OCI-LY1 (cell line): ENCODE measurements at regions not wholly inside any gene's neighbourhood (a gene's known extent, or its start where the extent isn't known, plus 50 kb on each side); places are given as distances from the start of the nearest gene placed in this dataset.

ENCODE experiments used
- H2AFZ ChIP-seq: fragments of 200-600 bp; sonication (generic), shearing (Covaris generic); 2 replicates; pipeline ENCODE4 v1.6.0; 2014; ENCODE audit warnings: antibody characterized with exemption, mild to moderate bottlenecking, low read length
- H3F3A ChIP-seq: fragments of 200-600 bp; sonication (generic), shearing (Covaris generic); 2 replicates; pipeline ENCODE4 v1.6.0; 2014; ENCODE audit warnings: mild to moderate bottlenecking, antibody characterized with exemption, low read length, moderate library complexity; ENCODE audit not compliant: insufficient read depth
- H3K27ac ChIP-seq: fragments of 200-600 bp; sonication (generic); 2 replicates; pipeline ENCODE4 v1.5.1; 2014; ENCODE audit warnings: low read length, mixed run types, mild to moderate bottlenecking, low read depth; ENCODE audit not compliant: poor library complexity, severe bottlenecking
- H3K27me3 ChIP-seq: fragments of 200-600 bp; sonication (generic); 2 replicates; pipeline ENCODE4 v1.6.0; 2014; ENCODE audit warnings: antibody characterized with exemption, mild to moderate bottlenecking, low read length, moderate library complexity; ENCODE audit not compliant: insufficient read depth
- H3K36me3 ChIP-seq: fragments of 200-600 bp; sonication (generic); 2 replicates; pipeline ENCODE4 v1.6.1; 2014; ENCODE audit warnings: mild to moderate bottlenecking, antibody characterized with exemption, low read length, moderate library complexity, mixed read lengths; ENCODE audit not compliant: insufficient read depth
- H3K4me1 ChIP-seq: fragments of 200-600 bp; sonication (generic); 2 replicates; pipeline ENCODE4 v1.5.1; 2014; ENCODE audit warnings: mild to moderate bottlenecking, low read length, moderate library complexity; ENCODE audit not compliant: insufficient read depth, severe bottlenecking
- H3K4me2 ChIP-seq: fragments of 200-600 bp; sonication (generic), shearing (Covaris generic); 2 replicates; pipeline ENCODE4 v1.6.1; 2014; ENCODE audit warnings: low read length
- H3K4me3 ChIP-seq: fragments of 200-600 bp; sonication (generic); 2 replicates; pipeline ENCODE4 v1.5.1; 2014; ENCODE audit warnings: low read length, low read depth, mild to moderate bottlenecking, mixed read lengths; ENCODE audit not compliant: poor library complexity, severe bottlenecking
- H3K79me2 ChIP-seq: fragments of 200-600 bp; shearing (Covaris generic); 2 replicates; pipeline ENCODE4 v1.6.1; 2016; ENCODE audit warnings: mixed run types, low read length, mixed read lengths; ENCODE audit not compliant: insufficient read depth
- H3K9ac ChIP-seq: fragments of 200-600 bp; sonication (generic), shearing (Covaris generic); 2 replicates; pipeline ENCODE4 v1.6.1; 2014; ENCODE audit warnings: mild to moderate bottlenecking, low read length, mixed read lengths
- H3K9me2 ChIP-seq: fragments of 200-600 bp; sonication (generic), shearing (Covaris generic); 2 replicates; pipeline ENCODE4 v1.6.1; 2014; ENCODE audit warnings: low read depth, mild to moderate bottlenecking, low read length, mixed read lengths
- H3K9me3 ChIP-seq: fragments of 200-600 bp; shearing (Covaris generic); 2 replicates; pipeline ENCODE4 v1.6.1; 2014; ENCODE audit warnings: low read length, mixed read lengths
- H4K20me1 ChIP-seq: fragments of 200-600 bp; sonication (generic), shearing (Covaris generic); 2 replicates; pipeline ENCODE4 v1.6.0; 2016; ENCODE audit warnings: mild to moderate bottlenecking, low read length; ENCODE audit not compliant: insufficient read depth
- EZH2 ChIP-seq: fragments of 200-600 bp; sonication (generic), shearing (Covaris generic); IDR thresholded peaks from 2 replicates; pipeline ENCODE4 v1.8.0; 2017; ENCODE audit warnings: borderline replicate concordance, mixed run types, mild to moderate bottlenecking, antibody characterized with exemption, low read length, moderate library complexity, mixed read lengths
- TF ChIP-seq, protein P1 (sequence below): fragments of 200-600 bp; sonication (generic), shearing (Covaris generic); IDR thresholded peaks from 2 replicates; pipeline ENCODE4 v1.5.1; 2017; ENCODE audit warnings: mild to moderate bottlenecking, antibody characterized with exemption, low read length, moderate library complexity, mixed read lengths

DNA sequence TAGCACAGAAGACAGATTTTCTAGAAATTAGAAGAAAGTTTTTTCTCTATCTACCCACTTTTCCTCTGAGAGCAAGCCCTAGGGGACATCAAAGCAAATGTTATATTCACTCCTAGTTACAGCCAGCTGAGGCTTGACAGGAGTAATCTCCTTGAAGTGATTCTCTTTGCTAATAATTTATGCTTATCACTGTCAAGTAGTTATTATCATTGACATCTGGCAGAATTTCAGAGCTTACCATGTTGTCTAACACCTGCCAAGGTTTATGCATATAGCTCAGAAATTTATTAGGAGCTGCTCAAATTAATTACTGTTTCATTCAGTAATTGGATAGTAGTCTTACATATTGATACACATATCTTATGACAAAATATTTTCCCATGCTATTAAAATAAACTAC, 465.9 kb upstream of the ATXN8OS start:
- Histone ChIP-seq H3K79me2 (no peaks in the 10 kb centered on the region), H2AFZ (no peak overlapping the region), H3K36me3 (no peaks in the 10 kb centered on the region), H3K27ac (no peak overlapping the region), H3K4me2 (no peak overlapping the region), H3K9me2 (no peaks in the 10 kb centered on the region), H4K20me1 (no peaks in the 10 kb centered on the region), H3F3A (no peaks in the 10 kb centered on the region), H3K27me3 (no peaks in the 10 kb centered on the region), H3K4me3 (no peak overlapping the region), H3K4me1 (no peaks in the 10 kb centered on the region), H3K9ac (no peak overlapping the region), H3K9me3 (peaks cover 6% of the 10 kb centered on the region)
- TF ChIP-seq, protein P1, sequence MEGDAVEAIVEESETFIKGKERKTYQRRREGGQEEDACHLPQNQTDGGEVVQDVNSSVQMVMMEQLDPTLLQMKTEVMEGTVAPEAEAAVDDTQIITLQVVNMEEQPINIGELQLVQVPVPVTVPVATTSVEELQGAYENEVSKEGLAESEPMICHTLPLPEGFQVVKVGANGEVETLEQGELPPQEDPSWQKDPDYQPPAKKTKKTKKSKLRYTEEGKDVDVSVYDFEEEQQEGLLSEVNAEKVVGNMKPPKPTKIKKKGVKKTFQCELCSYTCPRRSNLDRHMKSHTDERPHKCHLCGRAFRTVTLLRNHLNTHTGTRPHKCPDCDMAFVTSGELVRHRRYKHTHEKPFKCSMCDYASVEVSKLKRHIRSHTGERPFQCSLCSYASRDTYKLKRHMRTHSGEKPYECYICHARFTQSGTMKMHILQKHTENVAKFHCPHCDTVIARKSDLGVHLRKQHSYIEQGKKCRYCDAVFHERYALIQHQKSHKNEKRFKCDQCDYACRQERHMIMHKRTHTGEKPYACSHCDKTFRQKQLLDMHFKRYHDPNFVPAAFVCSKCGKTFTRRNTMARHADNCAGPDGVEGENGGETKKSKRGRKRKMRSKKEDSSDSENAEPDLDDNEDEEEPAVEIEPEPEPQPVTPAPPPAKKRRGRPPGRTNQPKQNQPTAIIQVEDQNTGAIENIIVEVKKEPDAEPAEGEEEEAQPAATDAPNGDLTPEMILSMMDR, result no peak
- no peak for TF ChIP-seq EZH2

DNA sequence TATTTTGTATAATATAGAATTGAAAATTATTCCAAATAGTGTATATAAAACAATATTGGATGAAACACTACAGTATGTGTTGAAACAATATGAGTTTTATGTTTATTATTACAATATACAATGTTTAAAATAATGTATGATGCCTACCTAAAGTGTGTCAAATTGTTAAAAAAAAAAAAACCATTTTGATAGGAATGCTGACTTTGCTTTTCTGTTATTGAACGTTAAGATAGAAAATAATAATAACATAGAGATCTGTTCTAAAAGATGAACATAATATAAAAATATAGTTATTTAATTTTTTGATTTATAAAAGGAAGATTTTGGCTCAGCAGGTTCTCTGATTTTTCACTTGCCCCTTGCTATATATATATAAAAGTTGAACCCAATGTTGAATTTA, 474.6 kb upstream of the ATXN8OS start:
- no peaks in the 10 kb centered on the region for H4K20me1 ChIP-seq
- no peaks in the 10 kb centered on the region for H3K27me3 ChIP-seq
- H3K79me2 ChIP-seq, result no peaks in the 10 kb centered on the region
- no peak overlapping the region for H3K4me2 ChIP-seq
- TF ChIP-seq, protein P1, result no peak
- TF ChIP-seq EZH2, result no peak
- no peaks in the 10 kb centered on the region for H3K4me1 ChIP-seq
- no peaks in the 10 kb centered on the region for H3K36me3 ChIP-seq
- H3K4me3 ChIP-seq, result no peak overlapping the region
- H3K27ac ChIP-seq, result no peak overlapping the region
- no peaks in the 10 kb centered on the region for H3K9me3 ChIP-seq
- H3K9me2 ChIP-seq, result no peaks in the 10 kb centered on the region
- no peak overlapping the region for H2AFZ ChIP-seq
- no peaks in the 10 kb centered on the region for H3F3A ChIP-seq
- H3K9ac ChIP-seq, result no peak overlapping the region

DNA sequence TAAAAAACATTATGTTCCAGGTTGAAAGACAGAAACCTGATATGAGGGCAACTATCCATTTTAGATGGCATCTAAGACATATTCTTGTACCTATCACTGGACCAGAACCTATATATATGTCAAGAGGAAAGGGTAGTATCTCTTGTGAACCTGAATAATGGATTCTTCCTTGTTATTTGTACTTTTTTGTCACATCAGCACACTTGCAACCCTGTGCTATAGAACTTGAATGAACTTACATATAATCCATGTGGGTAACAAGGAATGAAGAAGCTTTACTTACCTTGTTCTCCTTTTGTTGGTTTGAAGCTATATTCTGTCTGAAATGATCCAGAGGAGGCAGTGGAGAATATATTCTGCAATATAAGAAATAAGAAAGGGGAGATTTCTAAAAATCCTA, 483.7 kb upstream of the ATXN8OS start:
- Histone ChIP-seq H3K27ac (no peak overlapping the region), H3K4me2 (no peak overlapping the region), H3K27me3 (no peaks in the 10 kb centered on the region), H3K4me1 (no peaks in the 10 kb centered on the region), H3K9ac (no peak overlapping the region), H4K20me1 (no peaks in the 10 kb centered on the region), H3K36me3 (no peaks in the 10 kb centered on the region), H3K4me3 (no peak overlapping the region), H3K9me2 (no peaks in the 10 kb centered on the region; the same call in 1 of the 2 replicates), H3K9me3 (no peaks in the 10 kb centered on the region), H3K79me2 (no peaks in the 10 kb centered on the region), H2AFZ (no peak overlapping the region), H3F3A (no peaks in the 10 kb centered on the region)
- TF ChIP-seq, protein P1, result no peak
- no peak for TF ChIP-seq EZH2
